HepG2 (cell line): ENCODE measurements at regions not wholly inside any gene's neighbourhood (a gene's known extent, or its start where the extent isn't known, plus 50 kb on each side); places are given as distances from the start of the nearest gene placed in this dataset.

Source experiments
- ATAC-seq: fragments of 200-7000 bp; cut with Tn5 transposase; 3 replicates; pipeline ENCODE4 v1.9.1; 2020; ENCODE audit warnings: mild to moderate bottlenecking, moderate library complexity
- BruUV-seq: library from RNA; stranded (reverse); fragments of 400-500 nt; replicated peaks from 2 replicates; lab custom pipeline; 2021; lab: Mats Ljungman, UMichigan
- CTCF ChIA-PET: fragments of 300-600 bp; formaldehyde crosslinking; extraction: SDS; loops from one replicate; lab custom pipeline; 2021; ENCODE audit warnings: low total read pairs, inconsistent platforms, low intra/inter-chr PET ratio; lab: Yijun Ruan, JAX
- POLR2A ChIA-PET: fragments of 350-600 bp; sonication (Branson Sonifier 250); formaldehyde crosslinking; loops from one replicate; lab custom pipeline; 2020; ENCODE audit warnings: antibody characterized with exemption, inconsistent platforms; lab: Yijun Ruan, JAX
- DNase-seq: peaks from one replicate; pipeline ENCODE4 v3.0.0-alpha.2; 2015; ENCODE audit warnings: low spot score
- FAIRE-seq: peaks from 3 replicates; lab custom pipeline; 2011; peaks lifted over from hg19 to GRCh38; lab: Jason Lieb, UNC
- H2AFZ ChIP-seq: one replicate; pipeline ENCODE4 v1.6.1; 2011; ENCODE audit warnings: low read length, inconsistent platforms
- H3K27ac ChIP-seq: fragments of 300-600 bp; 3 replicates; pipeline ENCODE4 v1.8.0; 2011; ENCODE audit warnings: mixed run types, mild to moderate bottlenecking, mixed read lengths, low read length, inconsistent platforms; ENCODE audit not compliant: insufficient read depth; ENCODE audit errors: extremely low read length
- H3K27me3 ChIP-seq, 2 experiments: fragments of 200-600 bp in 1 of 2; 2 replicates in 1 of 2; 3 replicates in 1 of 2; pipeline versions ENCODE4 v1.6.0 to v1.8.0; 2011; ENCODE audit warnings: low read length in 2 of 2, mild to moderate bottlenecking in 2 of 2, moderate library complexity in 2 of 2, inconsistent platforms in 1 of 2; ENCODE audit not compliant: insufficient read depth in 2 of 2, control insufficient read depth in 1 of 2
- H3K36me3 ChIP-seq, 2 experiments: fragments of 200-600 bp in 1 of 2; replicated peaks in 1 of 2; 2 replicates in 1 of 2; 3 replicates in 1 of 2; pipeline versions ENCODE4 v1.5.1 to v1.8.0; 2011; ENCODE audit warnings: low read length in 2 of 2, inconsistent platforms in 1 of 2; ENCODE audit not compliant: insufficient read depth in 2 of 2, control insufficient read depth in 1 of 2
- H3K4me1 ChIP-seq: 2 replicates; pipeline ENCODE4 v1.5.1; 2012; ENCODE audit warnings: low read length, inconsistent platforms; ENCODE audit not compliant: insufficient read depth
- H3K4me2 ChIP-seq: 2 replicates; pipeline ENCODE4 v1.6.0; 2011; ENCODE audit warnings: low read depth, low read length, inconsistent platforms
- H3K4me3 ChIP-seq, 3 experiments: fragments of 200-600 bp in 1 of 3; sonication (generic), shearing (Covaris generic) in 1 of 3; replicated peaks in 1 of 3; 2 replicates each; pipeline ENCODE4 v1.5.1; 2011 to 2016; ENCODE audit warnings: low read length in 3 of 3, inconsistent platforms in 2 of 3, low read depth in 2 of 3, mild to moderate bottlenecking in 2 of 3, control low read depth in 1 of 3, mixed read lengths in 1 of 3; ENCODE audit not compliant: insufficient read depth in 1 of 3
- H3K79me2 ChIP-seq: one replicate; pipeline ENCODE4 v1.6.1; 2011; ENCODE audit warnings: low read length, inconsistent platforms; ENCODE audit not compliant: insufficient read depth
- H3K9ac ChIP-seq: 2 replicates; pipeline ENCODE4 v1.6.0; 2011; ENCODE audit warnings: mild to moderate bottlenecking, low read depth, low read length, inconsistent platforms; ENCODE audit not compliant: insufficient read depth
- H3K9me3 ChIP-seq: 2 replicates; pipeline ENCODE4 v1.5.1; 2012; ENCODE audit warnings: mild to moderate bottlenecking, low read length
- H4K20me1 ChIP-seq: 2 replicates; pipeline ENCODE4 v1.6.0; 2011; ENCODE audit warnings: inconsistent platforms, mild to moderate bottlenecking, low read length, moderate library complexity; ENCODE audit not compliant: insufficient read depth
- CREBL2 ChIP-seq: sonication (generic); formaldehyde crosslinking; IDR thresholded peaks from 2 replicates; pipeline ENCODE4 v1.8.1; 2023; ENCODE audit warnings: missing genetic modification reagents, mild to moderate bottlenecking, borderline replicate concordance
- KDM5A ChIP-seq: fragments of 200-600 bp; sonication (generic); IDR thresholded peaks from 2 replicates; pipeline ENCODE4 v1.7.0; 2018; ENCODE audit warnings: antibody characterized with exemption, mild to moderate bottlenecking, low read length, borderline replicate concordance
- MEIS2 ChIP-seq: sonication (generic); formaldehyde crosslinking; IDR thresholded peaks from 2 replicates; pipeline ENCODE4 v1.9.0; 2021; ENCODE audit warnings: mild to moderate bottlenecking, missing genetic modification reagents
- NBN ChIP-seq: fragments of 450-650 bp; conservative IDR thresholded peaks from 2 replicates; pipeline ENCODE4 v1.6.1; 2017
- SAFB2 ChIP-seq: sonication (generic); formaldehyde crosslinking; IDR thresholded peaks from 2 replicates; pipeline ENCODE4 v1.5.1; 2020; ENCODE audit warnings: missing genetic modification reagents, low read depth, mild to moderate bottlenecking, borderline replicate concordance
- SMAD1 ChIP-seq: sonication (generic); formaldehyde crosslinking; IDR thresholded peaks from 2 replicates; pipeline ENCODE4 v1.4.0; 2020; ENCODE audit warnings: missing genetic modification reagents, low read depth, mild to moderate bottlenecking, borderline replicate concordance
- STAT5B ChIP-seq: sonication (generic); formaldehyde crosslinking; IDR thresholded peaks from 2 replicates; pipeline ENCODE4 v1.4.0; 2020; ENCODE audit warnings: missing genetic modification reagents
- YEATS2 ChIP-seq: sonication (generic); formaldehyde crosslinking; IDR thresholded peaks from 2 replicates; pipeline ENCODE4 v1.4.0; 2020; ENCODE audit warnings: missing genetic modification reagents, borderline replicate concordance
- ZKSCAN1 ChIP-seq: fragments of 150-350 bp; IDR thresholded peaks from 2 replicates; pipeline ENCODE4 v1.6.1; 2014; ENCODE audit warnings: low read length
- ZNF629 ChIP-seq: sonication (generic); formaldehyde crosslinking; conservative IDR thresholded peaks from 2 replicates; pipeline ENCODE4 v1.5.0; 2020; ENCODE audit warnings: missing genetic modification reagents
- WGBS: methylation state at CpG from one replicate; pipeline ENCODE4 v1.1.6; 2017; ENCODE audit warnings: low lambda C conversion rate; 5-methylcytosine and 5-hydroxymethylcytosine counted together
- in situ Hi-C: cut with HindIII; loops from 2 replicates; pipeline ENCODE4 v1.10.0; 2017; ENCODE audit warnings: low pct_unique_long_range_greater_than_20kb; ENCODE audit not compliant: extremely low pct_ligation_motif_present
- intact Hi-C: fragments of 100-400 bp; cut with micrococcal nuclease; formaldehyde crosslinking; loops from one replicate; pipeline ENCODE4 v1.10.0; 2022; ENCODE audit not compliant: unreplicated experiment
- TF ChIP-seq, protein P1 (sequence below): sonication (generic); formaldehyde crosslinking; IDR thresholded peaks from 2 replicates; pipeline ENCODE4 v1.4.0; 2020; ENCODE audit warnings: missing genetic modification reagents

GRCh38 chr4:138759554-138759902 is 256.1 kb upstream of the NOCT start (continued):
- no peak for TF ChIP-seq MEIS2 (CRISPR knock-in tag)
- TF ChIP-seq, all 625 proteins: peak for 0

- no peaks in the 10 kb centered on the region for H3K27me3 ChIP-seq
- no peak overlapping the region for H3K4me3 ChIP-seq
- in situ Hi-C loops: no loop called here
- no peaks in the 10 kb centered on the region for H3K9me3 ChIP-seq
- no peak overlapping the region for H3K27ac ChIP-seq
- no peaks in the 10 kb centered on the region for H3K79me2 ChIP-seq
- H4K20me1 ChIP-seq: no peaks in the 10 kb centered on the region
- no TSS peak for BruUV-seq
- DNase-seq (no peak), FAIRE-seq (no peak), ATAC-seq (no peak)
- ChIA-PET CTCF (no interaction called here), POLR2A (no interaction called here)
- intact Hi-C loops: no loop called here
- no peaks in the 10 kb centered on the region for H3K4me1 ChIP-seq
- no peaks in the 10 kb centered on the region for H3K36me3 ChIP-seq
- no peak overlapping the region for H3K9ac ChIP-seq
- H2AFZ ChIP-seq: no peak overlapping the region
- H3K4me2 ChIP-seq: no peak overlapping the region
- TF ChIP-seq SMAD1 (CRISPR knock-in tag): no peak
- TF ChIP-seq ZKSCAN1: no peak
- no peak for TF ChIP-seq STAT5B (CRISPR knock-in tag)
- TF ChIP-seq, protein P1, sequence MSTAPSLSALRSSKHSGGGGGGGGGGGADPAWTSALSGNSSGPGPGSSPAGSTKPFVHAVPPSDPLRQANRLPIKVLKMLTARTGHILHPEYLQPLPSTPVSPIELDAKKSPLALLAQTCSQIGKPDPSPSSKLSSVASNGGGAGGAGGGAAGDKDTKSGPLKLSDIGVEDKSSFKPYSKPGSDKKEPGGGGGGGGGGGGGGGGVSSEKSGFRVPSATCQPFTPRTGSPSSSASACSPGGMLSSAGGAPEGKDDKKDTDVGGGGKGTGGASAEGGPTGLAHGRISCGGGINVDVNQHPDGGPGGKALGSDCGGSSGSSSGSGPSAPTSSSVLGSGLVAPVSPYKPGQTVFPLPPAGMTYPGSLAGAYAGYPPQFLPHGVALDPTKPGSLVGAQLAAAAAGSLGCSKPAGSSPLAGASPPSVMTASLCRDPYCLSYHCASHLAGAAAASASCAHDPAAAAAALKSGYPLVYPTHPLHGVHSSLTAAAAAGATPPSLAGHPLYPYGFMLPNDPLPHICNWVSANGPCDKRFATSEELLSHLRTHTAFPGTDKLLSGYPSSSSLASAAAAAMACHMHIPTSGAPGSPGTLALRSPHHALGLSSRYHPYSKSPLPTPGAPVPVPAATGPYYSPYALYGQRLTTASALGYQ (CRISPR knock-in tag): no peak
- no peak for TF ChIP-seq SAFB2
- TF ChIP-seq ZNF629 (CRISPR knock-in tag): no peak
- TF ChIP-seq NBN: no peak
- TF ChIP-seq YEATS2: no peak
- no peak for TF ChIP-seq CREBL2 (CRISPR knock-in tag)
- no peak for TF ChIP-seq KDM5A
- WGBS: 57% methylated on average over 8 of the region's 9 CpGs
These were observed 256.6 kb upstream of the NOCT start for GRCh38 chr4:138758876-138759553.
